NCI-H2081 (cell line): ENCODE measurements at regions not wholly inside any gene's neighbourhood (a gene's known extent, or its start where the extent isn't known, plus 50 kb on each side); places are given as distances from the start of the nearest gene placed in this dataset.

Experiments
- DNase-seq, 2 experiments: peaks; one replicate each; lab custom pipeline; 2025; lab: John Stamatoyannopoulos, UW

DNA sequence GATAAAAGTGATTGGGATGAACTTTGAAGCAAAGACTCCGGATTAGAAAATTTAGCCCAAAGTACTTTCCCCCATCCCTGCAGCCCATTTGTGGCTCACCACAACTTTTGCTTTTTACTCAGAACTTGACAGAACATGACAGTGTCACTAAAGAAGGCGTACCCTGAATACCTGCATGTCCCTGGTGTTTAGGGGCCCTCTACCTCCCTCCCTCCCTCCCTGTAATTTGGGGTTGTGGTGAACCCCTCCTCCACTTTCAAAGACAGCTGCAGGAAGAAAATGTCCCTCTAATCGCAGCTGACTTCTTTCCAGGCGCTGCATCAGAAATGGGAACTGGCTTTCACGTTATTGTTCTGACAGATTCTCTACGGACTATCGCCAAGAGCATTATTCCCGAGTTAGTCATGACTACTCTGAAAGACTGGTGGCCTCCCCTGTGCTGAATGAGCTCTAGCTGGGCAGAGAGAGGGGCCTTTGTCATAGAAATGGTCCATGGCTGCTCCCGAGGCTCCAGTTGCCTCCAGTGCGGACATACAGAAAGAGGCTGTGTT lies 93.2 kb upstream of the ARHGEF3 start:
- no peak for DNase-seq

DNA sequence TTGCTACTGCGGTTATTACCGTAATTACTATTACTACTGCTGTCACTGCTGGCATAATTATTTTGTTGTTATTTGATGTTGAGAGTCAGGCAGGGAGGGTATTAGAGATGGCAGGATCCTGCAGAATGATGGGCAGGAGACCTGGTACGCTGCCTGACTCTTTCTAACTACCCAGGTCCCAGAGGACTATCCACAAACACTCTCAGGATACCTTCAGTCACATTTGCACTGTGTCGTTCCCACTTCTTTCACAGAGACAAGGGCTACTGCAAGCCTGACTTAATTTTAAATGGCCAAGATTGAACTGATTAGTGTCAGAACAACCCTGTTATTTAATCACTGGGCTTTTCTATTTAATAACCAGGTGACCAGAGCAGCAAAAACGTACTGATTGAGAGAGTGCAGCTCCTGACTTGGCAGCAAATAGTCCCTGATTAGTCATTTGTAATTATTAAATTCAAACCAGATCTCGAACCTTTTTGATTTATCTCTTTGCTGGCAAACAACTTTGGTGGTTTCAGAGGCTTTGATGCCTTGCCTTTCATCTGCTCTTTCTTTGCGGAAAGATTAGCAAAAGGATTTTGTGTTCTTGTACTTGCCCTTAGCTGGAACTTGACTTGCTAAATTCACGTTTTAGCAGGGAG lies 88.8 kb upstream of the ARHGEF3 start:
- DNase-seq: no peak

DNA sequence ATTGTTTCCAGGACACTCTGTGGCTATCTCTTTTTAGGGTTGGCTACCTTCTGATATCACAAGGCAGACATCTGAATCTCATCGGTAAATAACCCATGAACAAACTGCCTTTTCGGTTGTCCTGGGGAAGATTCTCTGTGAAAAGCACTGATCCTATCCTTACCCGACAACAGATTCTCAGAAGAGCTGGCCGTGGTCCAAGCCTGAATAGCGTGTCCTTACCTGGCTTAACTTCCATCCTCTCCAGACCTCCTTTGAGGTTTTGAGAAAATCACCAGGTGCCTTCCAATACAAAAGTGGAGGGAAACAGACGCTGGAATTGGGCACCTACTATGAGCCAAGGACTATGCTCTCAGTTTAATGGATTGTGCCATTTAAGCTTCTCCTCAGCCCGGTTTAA lies 87.4 kb upstream of the ARHGEF3 start:
- DNase-seq: no peak

DNA sequence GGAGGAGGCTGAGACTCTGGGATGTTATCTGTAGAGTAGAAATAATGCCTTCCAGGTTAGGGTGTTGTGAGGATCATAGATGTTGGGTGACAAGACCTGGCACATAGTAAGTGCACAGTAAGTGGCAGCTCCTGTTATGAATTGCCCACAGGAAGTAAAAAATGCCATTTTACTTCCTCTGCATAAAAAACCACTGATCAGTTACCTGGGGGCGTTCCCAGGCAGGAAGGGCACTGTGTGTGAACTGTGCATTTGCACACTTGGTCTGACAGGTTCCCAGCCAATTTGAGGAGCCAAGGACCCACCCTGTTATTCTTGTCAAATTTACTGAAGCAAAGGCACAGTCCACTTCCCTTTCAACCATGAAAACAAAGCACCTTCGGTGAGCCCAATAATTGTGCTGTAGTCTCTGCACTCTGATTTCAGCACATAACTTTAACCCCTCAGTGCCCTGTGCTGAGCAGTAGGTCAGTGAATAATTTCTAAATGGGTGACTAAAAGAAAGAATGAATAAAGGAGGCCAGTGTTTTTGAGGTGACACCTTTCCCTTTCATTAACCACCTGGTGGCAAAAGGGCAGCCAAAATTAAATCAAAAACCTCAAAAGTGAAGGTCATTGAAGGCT lies 85.8 kb upstream of the ARHGEF3 start:
- no peak for DNase-seq

DNA sequence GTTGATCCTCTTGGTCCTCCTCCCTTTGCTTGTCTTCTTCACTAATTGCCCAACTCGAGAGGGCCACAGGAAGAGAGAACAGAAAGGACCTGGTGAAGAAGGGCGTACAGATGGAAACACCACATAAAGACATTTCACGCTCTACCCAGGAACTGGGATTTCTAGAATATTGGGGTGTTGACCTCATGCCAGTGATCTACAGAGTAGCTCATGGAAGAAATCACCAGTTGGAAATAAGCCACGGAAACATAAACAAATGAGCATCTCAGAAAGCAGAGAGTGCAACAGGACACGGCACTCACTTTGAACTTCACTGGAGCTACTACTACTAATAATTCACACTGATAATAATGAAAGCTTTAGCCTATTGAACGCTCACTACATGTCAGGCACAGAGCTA lies 84.6 kb upstream of the ARHGEF3 start:
- no peak for DNase-seq

DNA sequence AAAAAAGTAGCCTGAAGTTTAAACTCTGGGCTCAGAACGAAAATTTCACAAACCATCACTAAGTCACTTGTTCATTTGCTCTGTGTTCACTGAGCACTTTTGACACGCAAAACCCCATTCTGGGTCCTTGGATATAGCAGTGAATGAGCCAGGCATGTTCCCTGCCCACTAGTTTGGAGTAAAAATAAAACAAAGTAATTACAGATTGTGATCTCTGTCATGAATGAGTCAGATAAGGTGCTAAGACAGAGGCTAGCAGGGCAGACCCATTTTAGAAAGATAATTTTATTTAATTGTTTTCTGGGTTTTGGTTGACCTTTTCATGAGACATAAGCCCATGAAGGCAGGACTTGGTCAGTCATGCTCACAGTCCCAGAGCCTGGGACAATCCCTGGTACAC lies 84.1 kb upstream of the ARHGEF3 start:
- DNase-seq: no peak

DNA sequence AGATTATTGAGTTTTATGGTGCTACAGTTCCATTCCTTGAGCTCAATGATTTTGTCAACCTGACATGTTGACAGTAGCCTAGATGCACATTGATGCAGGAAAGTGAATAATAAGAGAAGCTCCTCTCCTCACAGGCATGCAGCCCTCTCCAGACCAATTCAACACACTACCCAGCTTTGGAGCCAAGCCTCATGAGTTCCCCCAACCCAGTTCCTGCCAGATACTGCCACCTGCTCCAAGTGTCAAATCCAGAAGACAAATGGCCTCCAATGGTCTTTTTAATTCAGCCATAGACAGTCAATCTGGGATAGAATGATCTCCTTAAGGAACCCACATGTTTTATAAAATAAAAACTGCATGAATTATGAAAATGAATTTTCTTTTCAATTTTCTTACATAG lies 83.7 kb upstream of the ARHGEF3 start:
- DNase-seq: no peak

DNA sequence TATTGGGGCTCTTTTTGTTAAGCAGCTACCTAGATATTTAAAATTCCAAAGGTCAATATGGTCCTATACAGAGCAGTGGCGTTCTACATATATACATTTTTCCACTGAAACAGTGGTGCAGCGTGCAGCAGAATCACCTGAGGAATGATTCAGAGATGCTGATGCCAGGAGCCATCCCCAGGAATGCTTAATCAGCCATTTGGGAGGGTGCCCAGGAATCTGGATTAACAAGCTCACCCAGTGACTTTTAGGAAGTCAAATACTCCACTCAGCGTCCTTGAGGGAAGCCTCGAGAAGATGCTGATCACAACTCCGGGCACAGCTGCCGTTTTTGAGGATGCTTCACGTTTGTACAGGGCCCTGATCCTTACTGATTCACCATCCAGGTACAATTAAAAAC lies 82.6 kb upstream of the ARHGEF3 start:
- DNase-seq: no peak

DNA sequence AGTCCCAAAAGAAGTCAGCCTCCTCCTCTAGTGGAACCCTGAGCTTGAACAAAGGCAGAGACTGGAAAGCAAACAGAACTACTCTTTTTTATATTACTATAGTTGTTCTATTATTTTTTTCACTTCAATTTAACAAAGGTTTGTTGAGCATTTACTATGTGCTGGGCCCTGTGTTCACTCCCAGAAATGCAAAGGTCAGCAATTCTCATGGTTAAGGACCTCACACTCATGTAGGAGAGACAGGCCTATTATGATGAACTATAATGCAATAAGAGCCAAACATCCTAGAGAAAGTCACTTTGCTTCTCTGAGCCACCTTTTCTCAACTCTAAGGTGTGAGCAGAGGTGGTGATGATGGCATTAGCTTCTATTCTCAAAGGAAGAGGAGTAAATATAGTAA lies 82.1 kb upstream of the ARHGEF3 start:
- DNase-seq: no peak

DNA sequence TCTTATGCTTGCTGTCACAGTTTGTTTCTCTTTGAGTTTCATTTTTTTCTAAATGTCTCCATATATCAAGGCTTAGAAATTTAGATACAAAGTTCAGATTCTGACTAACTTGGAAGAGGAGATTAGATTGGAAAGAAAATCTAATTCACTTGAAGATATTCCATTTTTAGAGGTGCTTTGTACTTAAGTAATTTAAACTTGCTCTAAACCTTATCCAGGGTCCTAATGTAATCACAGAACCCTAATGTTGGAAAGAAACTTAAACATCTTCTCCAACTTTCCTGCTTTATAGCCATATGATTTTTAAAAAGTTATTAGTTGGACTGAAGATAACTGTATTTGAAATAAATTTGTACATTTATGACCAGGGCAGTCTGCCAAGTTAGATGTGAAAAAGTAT lies 81.1 kb upstream of the ARHGEF3 start:
- DNase-seq: no peak

DNA sequence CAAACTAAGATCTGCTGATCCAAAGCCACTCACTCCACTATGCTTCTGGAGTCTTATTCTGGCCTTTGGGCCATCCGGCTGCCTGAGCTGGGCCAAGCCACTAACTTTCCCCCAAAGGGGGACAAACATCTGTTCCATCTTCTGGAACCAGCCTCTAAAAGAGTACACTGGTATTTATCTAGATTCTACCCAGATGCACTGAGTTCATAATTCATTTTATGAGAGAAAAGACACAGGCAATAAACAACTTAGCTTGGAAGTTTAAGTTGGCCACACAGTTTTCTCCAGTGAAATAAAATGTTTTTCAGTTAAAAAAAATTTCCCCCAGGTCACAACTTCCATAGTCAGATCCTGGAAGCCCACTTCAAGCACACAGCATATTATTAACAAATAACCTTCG lies 80.1 kb upstream of the ARHGEF3 start:
- no peak for DNase-seq

DNA sequence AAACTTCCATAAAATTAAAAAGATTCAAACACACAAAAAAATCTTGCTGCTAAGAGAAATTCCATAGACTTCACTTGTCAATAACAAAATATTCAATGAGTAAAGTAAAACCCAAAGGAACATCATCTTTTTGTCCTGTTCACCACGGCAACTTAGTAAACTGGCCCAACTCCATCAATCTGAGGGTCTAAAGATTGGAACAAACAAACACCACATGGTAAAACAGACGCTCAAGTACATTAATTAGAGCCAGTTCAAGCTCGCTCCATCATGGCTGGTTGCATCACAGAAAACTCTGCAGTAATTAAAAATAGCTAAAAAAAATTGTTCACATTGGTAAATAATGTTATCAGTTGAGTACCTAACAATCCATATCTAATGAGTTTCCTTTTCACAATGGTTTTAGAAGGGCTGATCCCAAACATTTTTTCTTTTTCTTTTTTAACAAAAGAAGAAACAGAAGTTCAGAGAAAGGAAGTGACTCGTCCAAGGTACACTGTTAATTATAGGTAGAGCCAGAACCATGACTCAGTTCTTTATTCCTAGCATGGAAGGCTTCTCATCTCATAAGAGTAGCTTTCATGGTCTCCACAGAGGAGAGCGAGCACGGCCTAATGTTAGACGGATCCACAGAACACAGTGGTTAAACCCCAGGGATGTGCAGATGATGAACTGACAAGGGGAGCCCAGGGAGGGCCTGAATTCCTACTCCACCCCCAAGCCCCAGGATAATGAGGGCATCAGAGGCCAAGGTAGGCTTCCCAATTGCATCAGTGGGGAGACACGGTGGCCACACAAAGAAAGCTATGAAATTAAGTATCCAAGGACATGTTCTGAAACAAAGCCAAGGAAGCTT lies 79.2 kb upstream of the ARHGEF3 start:
- no peak for DNase-seq

DNA sequence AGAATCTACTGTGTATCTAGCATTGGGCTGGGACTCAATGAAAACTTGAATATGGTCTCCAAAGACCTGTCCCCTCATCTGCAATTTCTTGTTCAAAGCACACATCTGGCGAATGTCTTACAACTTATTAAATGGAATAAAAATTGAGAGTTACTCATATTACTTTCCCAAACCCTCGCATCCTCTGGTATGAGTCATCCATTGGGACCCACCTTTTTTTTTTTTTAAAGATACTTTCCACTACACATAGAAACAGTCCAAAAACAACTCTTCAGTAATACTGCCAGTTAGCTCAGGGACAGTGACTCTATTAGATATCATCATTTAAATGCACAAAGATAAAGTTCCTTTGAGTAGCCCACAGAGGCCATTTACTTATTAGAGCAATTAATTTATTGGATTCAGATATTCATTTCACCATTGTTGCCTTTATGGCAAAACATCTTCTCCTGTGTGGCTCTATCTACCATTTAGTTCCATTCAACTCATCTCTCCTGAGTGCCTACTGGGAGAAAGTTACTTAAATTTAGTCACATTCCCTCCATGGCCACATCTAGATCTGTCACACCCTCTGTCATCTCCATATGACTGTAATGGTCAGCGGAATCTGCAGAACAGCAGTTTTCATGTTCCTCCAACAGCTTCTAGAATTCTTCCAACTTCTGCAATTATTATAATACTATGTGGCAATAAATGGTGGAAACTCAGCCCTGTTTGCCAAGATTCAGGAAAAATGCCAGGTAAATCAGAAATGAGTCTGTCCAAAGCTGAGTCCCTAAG lies 77.9 kb upstream of the ARHGEF3 start:
- DNase-seq: no peak

DNA sequence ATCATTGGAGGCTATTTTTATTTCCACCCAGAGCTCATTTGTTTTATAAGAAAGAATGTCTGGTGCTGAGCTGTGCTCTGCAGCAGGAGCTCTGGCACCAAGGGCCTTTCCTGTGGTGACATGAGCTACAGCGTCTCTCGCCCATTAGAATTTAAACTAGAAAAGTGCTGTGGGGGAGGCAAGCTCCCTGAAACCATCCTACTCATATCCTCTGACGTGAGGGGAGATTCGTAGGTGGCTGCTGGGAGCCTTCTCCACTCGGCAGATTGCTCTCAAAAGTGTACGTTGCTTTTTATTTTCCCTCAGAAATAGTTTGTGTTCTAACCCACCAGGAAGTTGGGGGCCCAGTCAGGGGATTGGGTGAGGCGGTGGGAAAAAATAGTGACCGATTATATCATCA lies 76.3 kb upstream of the ARHGEF3 start:
- DNase-seq: no peak

DNA sequence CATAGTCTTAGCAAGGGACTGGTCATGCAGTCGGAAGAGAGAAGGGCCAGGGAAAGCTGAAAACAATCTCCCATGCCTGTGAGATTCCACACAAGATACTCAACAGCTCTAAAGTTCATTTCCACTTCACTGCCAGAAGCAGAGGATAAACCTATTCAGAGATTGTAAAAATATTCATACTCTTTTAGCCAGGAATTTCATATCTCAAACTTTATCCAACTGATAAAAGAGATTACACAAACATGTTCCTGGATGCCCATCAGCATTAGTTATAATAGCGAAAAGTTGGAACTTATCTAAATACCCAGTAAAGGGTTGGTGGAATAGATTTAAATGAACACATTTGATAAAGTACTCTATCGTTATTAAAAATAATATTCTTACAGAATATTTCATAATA lies 75.2 kb upstream of the ARHGEF3 start:
- DNase-seq: no peak

DNA sequence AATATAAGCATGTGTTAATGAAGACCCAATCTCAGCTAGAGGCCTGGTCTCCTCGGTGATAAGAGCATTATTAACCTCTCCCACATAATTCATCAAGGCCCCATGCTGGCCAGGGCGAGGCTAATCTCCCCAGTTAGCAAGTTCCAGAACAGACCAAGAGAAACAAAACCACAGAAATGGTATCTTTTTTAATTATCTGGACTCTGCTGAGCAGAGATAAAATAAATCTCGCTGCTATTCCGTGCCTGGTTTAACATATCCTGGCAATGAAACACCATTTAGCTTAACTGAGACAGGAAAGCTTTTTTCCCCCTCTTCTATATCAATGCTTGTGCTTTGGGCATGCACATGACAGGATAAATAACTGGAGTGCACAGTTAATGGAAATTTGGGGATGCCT lies 72.5 kb upstream of the ARHGEF3 start:
- no peak for DNase-seq

DNA sequence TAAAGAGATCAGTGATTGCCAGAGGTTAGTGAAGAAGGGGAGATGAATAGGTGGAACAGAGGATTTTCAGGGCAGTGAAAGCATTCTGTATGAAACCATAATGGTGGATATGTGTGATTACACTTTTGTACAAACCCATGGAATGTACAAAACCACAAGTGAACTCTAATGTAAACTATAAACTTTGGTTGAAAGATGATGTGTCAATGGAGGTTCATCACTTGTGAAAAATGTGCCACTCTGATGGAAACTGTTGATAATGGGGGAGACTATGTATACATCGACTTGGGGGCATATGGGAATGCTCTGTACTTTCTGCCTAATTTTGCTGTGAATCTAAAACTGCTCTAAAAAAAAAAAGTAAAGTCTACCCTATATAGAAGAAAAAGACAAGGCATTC lies 68.7 kb upstream of the ARHGEF3 start:
- DNase-seq: no peak

DNA sequence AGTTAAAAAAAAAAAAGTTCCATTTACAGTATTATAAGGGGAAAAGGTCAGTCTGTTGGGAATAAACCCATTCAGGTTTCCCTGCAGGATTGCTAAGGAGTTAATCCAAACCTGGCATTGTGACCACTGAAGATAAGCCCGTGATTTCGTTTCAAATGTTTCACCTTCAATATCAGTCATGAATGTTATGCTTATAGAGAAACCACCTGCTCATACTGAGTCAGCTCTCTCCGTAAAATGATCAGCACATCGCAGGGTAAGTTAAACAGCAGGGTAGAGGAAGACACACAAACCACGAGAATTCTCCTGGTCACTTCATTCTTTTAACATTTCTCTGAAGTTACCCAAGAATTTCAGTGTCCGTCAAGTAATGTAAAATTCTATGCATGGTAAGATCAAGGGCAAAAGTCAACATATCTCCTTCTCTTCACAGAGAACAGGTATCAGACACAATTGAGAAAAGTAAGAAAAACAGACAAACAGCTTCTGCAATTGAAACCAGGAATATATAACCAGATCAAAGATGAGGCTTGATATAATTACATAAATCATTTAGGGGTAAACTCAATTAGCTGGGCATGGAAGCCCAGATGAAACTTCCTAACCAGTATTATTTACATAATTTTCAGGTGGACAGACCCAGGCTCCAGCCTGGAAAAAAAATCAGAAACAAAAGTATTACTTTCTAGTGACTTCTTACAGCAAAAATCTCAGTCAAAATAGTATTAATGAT lies 67.6 kb upstream of the ARHGEF3 start:
- DNase-seq: no peak

DNA sequence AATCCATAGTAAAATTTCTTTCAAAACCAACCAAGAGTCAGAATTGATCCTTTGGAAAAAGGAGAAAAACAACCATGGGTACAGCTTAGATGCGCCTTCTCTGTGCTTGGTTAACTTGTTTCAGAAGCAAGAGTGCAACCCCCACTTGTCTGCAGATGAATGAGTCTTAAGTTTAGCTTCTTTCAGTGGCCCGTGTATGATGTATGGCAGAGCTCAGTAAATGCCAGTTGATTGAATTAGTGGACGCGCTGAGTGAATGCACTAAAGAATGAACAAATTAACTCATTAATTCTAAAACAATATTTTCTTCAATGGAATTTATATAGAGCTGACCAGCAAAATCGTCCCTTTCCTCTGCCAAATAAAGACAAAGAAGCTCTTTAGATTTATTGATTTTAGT lies 67.0 kb upstream of the ARHGEF3 start:
- DNase-seq: no peak

DNA sequence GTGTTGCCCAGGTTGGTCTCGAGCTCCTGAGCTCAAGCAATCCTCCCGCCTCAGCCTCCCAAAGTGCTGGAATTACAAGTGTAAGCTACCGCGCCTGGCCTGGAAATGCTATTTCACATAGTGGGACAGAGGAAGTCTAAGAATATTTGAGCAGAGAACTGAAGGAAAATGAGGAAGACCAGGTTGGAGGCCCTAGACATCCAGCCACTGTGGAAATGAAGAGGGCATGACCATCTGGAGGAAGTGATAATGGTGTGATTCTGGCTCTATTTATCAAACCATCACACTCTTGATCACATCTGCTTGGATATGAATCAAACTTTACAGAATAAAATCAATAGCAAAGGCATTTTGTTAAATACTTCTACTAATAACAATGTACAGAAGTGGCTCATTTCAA lies 65.9 kb upstream of the ARHGEF3 start:
- no peak for DNase-seq

DNA sequence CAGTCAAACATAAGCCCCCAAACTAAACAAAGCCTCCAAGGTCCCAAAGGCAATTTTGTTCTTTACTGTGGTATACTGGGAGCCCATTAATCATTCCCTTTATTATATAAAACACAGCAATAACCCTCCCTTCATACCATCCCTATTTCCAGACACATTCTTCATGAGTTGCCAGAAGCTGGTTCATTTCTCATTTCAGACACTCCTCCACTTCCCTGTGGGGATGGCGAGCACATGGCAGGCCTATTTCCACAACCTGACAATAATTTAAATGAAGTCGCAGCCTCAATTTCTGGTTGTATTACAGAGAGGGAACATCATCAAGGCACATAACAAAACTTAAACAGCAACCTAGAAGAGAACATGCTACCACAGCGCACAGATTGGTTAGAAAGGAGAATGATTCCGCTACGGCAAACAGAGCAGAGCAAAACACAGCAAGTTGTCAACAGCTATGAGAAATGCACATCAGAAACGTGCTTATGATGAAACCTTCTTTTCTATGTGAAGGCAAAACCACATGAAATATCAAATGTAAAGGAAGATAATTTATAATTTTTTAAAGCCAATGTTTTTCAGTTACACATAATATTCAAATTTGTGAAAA lies 63.3 kb upstream of the ARHGEF3 start:
- no peak for DNase-seq
